Right forelimb (tissue), 1 donor: ENCODE measurements at regions not wholly inside any gene's neighbourhood (a gene's known extent, or its start where the extent isn't known, plus 50 kb on each side); places are given as distances from the start of the nearest gene placed in this dataset.

Experiments used
- DNase-seq: peaks from one replicate; pipeline ENCODE4 v3.0.0-alpha.2; 2018

DNA sequence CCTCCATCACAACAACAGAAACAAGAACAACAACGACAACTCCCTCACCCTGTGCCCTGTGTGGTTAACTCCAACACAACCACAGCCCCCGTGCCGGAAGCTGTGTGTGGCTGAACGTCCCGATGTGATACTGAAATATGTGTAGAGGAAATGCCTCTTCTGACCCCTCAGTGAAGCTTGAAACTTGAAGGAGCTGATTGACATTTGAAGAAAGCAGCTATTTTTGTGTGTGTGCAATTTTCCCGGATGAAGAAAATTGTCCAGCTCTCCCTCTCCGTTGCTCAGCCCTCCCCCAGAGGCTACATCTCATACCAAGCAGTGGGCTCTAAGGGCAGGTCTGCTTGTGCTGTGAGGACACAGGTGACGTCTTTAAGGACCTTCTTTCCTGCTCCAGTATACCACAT is 173.8 kb downstream of the ICOS start:
- DNase-seq = no peak

DNA sequence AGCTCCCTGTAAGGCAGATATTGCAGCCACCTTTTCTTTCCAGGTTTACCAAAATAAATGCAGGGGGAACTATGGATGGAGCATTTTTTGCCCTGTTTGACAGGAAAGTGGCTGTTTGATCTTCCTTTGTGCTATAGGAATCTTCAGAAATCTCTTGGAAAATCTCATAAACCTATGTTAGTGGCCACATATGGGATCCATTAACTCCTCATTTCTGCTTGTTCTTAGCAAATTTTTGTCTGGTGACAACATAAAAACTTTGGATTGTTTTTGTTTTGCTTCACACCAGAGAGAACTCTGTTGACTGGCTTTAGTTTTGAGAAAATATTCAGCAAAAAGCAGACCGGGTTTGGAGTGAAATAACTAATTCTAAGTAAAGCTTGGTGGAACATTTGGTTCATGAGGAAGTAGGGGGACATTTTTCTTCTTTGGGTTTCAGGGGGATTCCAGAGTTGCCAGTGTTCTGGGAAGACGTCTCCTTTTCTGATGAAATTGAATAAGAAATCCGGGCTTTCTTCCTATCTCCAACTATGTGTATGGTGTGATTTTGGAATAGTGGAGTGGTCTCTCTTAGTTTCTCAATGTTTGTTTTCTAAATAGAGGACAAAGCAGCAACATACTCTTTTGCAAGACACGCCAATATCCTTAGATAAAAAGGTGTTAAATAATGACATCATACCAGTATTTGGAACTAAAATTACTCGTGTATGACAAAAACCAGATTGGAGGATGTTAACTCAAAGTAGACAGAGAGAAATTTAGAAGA is 174.4 kb downstream of the ICOS start:
- DNase-seq = no peak

DNA sequence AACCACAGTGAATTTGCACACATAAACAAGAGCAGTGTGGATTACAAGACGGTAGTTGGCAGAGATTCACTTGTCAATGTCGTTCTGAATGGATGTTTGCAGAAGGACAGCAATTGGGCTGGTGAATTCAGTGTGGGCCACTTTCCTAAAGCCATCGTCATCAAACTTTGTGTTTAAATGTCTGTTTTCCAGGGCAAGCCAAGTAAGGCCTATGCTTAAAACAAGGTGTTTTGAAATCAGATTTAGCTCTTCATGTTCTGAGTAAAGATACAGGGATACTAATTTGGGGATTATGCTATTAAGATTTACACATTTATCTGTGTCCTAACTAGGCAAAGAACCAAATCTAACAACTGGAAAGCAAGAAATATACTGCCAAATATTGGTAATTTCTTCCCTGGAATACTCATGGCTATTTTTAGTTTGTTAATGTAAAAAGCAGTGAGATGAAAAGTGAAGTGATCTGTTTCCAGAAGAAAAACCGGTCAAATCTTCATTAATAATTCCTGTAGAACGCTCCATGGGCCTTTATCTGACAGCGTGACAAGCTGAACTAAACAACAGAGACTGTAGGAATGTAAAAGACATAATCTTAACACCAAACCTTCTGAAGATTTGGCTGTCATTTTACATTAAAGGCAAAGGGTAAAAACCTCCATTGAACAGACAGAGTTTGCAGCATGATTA is 175.7 kb downstream of the ICOS start:
- DNase-seq = no peak

DNA sequence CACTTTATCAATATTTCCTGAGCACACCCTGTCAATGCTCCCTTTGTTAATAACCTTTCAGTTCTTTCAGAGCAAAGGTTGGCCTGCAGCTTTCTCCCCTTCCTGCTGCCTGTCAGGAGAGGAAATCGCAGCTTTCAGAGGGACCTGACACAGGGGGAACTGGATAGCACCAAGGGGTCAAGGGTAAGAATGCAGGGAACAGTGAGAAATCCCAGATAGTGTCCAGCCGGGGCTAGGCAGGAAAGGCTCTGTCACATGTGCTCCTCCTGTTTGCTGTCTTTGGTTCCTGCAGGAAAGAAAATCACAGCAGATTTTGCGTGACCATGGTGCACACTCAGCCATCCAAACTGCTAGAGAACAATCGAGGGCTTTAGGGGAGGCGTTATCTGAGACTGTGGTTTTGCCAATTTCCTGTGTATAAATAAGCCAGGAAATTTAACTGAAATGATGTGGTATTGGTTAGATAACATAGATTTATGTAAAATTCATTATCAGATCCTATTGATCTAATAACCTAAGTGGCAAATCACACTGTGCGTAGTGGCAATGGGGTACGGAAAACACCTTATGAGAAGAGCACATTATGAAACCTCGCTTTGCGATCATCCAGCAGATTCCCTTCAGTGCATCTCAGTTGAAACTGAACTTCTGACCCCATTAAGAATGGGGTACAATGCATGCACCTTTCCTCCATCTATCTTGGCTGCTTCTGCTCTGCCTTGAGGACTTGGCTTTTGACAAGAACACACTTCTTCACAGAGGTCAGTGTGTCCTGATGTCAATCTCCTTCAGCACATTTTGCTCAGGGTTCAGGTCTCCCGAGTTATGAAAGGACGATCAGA is 178.0 kb downstream of the ICOS start:
- DNase-seq = no peak

DNA sequence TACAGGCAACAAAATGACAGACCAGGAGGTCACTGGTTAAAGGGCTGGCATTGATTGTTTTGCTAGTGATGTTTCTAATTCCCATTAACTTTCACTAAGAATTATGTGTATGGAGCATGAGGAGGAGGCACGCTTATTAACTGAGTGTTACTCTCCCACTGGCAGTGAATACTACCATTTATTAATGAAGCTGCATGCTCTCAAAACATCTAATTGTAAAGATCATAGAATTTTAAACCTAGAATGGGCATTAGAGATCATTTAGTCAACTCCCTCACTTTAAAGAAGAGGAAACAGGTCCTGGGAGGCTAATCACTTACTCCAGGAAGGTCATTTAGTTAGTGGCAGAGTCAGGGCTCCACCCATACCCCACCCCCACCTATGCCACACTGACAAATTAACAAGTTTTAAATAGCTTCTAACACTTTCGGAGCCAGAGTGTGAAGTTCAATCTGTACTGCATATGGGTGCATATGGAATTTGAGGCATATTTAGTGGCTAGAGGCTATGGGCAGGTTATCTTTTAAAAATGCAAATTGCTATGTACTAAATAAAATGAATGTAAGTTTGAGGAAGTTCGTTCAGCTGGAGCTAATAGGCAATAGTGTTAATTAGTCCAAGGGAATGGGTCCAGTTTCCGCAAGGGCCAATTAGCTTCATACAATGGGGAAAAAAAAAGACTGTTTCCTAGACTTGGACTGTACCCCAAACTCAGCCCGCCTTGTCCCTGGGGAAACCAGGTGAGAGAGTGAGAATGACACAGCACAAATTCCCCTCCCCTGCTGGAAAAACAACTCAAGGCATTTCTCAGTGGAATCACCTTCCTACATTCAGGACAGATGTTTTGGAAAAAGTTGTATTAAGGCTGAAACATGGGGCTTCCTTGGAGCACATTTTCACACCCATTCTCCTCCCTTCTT is 178.8 kb downstream of the ICOS start:
- DNase-seq = no peak

DNA sequence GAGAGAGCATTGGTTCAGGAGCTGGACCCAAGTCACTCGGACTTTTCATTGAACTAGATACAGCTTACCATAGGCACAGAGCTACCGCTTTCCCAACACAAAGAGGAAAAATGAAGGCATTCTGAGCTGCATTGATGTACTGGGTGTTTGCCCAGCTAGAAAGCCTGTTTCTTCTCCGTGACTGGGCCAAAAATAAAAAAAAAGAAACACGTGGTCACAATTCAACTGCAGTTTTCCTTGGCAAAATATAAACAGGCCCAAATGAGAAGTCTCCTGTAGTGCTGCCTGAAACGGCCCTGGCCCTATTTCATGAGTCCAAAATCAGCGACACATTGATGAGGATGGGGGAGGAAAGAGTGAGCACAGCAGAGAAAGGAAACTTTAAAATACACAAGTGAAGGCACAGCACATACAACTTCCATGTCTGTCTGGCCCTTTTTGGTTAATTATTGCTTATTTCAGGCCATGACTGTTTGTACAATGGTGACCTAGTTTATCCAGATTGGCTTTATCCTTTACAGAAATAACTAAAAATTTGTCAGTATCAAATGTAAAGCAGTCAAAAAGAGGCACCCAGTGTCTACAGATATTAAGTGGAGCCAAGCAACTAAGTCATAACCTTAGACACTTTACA is 179.7 kb downstream of the ICOS start:
- peak; percentile 55 for DNase-seq

DNA sequence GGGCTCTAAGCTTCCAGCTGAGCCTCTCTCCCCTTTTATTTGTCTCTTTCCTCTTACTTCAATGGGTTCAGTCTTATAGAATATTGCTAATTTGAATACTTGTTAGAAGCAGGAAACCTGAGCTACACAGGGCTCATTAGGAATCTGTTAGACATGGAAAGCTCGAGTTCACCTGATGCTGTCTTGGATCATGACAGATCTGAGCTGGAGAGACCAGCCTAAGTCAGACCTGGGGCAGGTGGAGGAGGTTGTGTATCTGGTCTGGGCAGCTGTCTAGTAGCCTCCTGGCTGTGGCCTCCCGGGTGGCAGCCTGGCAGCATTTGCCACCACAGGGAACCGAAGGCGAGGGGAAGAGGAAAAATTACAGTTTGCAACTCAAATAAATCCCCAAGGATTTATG is 185.9 kb downstream of the ICOS start:
- DNase-seq = no peak

DNA sequence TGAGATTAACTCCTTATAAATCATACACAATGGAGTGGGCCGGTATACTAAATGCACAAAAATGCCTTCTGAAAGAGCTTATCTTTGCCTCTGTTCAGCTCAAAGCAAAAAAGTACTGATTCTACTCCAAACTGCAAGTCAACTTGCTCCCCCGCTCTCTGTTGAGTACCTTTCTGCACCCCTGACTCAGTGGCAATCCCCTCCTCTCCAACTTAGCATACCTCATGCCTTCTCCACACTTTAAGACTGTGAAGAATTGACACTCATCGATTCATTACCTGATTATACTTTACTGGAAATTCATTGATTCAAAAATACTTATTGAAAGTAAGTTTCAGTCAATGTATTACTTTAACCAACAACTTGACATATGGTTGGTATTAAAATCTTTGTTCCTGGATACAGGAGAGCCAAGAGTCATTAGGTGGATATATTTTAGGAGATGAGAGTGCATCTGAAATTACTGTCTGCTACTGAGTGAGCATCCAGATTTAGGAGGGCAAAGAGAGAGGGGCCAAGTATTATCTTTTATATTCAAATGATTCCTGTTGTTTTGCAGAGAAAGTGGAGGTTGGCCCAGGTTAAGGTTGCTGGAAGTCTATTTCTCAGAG is 187.7 kb downstream of the ICOS start:
- no peak for DNase-seq

DNA sequence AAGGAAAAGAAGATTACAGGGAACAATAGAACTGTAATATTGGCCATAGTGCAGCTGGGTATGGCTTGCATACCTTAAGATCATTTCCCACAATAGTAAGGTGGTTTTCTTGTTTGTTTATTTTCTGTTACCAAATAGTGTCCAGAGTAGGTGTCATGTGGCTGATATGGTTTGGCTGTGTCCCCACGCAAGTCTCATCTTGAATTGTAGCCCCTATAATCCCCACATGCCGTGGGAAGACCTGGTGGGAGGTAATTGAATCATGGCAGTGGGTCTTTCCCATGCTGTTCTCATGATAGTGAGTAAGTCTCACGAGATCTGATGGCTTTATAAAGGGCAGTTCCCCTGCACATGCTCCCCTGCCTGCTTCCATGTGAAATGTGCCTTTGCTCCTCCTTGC is 190.1 kb downstream of the ICOS start:
- DNase-seq = no peak

DNA sequence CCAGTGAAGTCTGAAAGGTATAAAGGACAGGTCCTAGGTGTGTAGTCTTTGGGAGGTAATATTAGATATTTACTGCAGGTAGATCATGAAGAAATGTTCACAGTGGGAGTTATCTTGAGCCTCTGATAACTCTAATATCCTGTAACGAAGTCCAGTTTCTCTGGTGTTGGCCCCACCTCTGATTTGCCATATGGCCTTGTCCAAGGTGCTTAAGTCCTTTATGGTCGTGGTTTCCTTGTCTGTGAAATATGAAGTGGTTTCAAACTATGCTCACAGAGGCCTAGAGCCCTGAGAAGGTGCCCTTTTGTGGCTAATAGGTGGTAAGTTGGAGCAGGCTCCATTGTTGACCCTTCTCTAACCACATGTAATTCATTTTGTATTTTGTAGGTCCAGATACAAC is 190.7 kb downstream of the ICOS start:
- no peak for DNase-seq

DNA sequence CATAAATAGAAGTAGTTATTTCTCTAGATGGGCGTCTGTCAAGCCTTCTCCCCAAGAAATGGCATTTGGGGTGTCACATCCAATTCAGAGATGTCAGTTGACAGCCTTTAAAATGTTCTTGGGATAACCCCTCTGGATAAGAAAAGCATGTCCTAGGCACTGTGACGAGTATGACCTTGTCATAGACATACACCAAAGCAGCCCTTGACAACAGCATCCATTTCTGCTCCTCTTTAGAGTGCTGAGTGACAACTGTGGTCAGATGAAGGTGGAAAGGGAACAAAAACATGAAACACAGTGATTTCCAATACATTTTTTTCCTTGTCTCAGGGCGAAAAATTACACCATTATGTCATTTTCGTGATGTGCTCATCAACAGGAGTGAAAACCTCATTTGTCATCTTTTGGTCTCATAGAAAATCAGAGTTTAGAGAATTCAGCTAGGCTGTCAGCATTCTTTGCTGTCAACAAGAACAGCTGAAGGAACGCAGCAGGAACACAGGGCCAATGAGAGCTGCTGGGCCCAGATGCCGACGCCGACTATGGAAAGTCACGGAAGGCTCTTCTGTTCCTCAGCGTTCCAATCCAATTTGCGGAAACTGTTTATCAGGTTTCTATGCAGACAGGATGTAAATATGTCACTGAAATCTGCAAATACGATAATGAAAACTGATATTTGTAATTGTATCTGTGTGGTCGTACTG is 193.2 kb downstream of the ICOS start:
- DNase-seq = no peak

DNA sequence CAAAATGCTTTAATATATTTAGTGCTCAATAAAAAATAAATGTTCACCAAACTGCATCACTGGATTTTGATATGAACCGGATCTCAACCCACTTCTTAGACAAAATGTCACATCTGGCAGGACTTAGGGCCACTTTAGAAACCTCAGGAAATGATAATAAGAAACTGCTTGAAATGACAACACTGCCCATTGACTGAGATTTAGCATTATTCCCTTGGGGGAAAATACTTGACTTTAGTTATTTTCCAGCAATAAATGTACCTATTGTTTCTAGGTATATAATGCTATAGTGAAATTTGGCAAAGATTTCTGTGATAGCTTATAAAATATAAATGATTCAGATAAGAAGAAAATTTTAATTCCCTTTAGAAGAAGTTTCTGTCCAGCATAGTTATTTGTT is 195.1 kb downstream of the ICOS start:
- no peak for DNase-seq

DNA sequence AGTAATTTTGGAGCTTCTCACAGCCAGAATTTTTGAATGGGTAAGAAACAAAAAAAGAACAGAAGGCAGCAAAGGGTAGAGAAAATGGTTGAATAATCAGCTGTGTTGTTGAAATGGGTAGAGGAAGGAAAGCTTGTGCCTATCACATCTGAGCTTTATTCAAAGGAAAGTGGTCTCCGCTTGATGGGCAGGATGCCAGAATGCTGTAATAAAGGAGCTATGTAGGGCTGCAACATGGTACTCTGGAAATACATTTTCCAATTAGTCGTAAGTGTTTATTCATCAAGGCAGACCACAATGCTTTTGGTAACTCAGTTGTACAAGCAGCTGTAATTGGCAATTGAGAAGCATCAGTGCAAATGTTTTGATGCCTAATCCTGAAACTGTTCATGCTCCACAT is 196.9 kb downstream of the ICOS start:
- no peak for DNase-seq

DNA sequence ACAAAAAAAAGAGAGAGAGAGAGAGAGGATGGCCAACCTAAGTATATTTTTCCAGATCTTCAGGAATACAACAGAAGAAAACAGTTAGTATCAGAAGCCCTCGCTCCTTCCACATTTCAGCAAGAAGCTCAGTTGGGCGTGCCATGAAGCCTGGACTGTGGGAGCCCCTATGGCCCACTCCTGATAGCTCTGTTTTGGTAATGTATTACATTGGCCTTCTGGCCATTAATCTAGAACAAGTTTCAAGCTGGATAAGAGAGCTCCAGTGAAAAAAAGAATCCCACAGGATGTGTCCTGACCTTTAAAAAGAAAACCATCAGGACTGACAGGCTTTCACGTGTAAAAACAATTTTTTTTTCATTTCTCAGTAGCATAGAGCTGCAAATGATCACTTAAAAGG is 197.9 kb downstream of the ICOS start:
- no peak for DNase-seq

DNA sequence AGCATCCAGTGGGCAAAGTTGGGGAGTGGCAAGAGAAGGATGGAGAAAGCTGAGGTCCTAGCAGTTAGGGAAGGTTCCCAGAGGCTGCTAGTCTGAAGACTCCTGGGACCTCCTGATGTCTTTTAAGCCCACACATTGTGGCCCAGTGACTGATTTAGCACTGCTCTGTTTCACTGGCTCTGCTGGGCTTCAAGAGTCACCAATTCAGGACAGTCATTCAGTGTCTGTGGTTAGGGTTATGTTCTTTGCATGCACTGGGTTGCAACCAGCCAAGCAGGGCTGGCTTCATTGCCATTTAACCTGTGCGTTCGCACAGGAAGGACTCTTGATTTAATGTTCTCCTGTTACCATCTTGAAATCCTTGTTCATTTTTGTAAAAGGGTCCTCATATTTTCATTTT is 199.2 kb downstream of the ICOS start:
- DNase-seq = no peak

DNA sequence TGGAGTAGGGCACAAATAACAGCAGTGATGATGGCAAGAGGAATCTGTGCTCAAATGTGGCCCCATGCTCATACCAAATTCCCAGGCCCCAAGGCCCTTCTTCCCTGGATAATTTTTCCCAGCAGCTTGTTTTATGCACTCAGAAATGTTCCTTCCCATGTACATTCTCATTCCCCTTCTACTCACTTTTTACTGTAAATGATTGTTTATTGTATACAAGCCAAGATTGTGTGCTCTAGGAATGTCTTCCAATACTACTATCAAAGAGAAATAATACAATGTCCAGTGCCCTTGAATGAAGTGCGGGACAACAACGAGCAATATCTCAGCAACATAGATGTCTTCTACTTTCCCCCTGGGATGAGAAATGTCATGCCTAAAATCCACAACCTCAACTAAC is 201.6 kb downstream of the ICOS start:
- DNase-seq = no peak

DNA sequence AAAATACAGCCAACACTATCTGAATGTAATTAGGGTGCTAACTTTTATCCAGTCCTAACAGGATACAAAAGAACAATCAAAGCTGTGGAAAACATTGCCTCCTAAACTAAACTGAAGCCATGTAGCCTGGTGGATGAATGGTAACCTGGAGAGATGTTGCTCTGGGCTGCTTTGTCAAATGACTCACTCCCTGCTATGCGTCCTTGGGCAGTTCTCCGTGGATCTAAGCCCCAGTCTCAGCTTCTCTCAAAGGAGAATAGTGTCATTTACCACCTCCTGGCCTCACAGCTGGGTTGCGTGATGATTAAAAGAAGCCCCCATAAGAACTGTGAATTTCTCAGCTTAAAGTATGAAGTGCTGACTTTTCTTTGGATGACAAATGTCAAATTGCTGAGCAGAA is 203.7 kb downstream of the ICOS start:
- DNase-seq = no peak

DNA sequence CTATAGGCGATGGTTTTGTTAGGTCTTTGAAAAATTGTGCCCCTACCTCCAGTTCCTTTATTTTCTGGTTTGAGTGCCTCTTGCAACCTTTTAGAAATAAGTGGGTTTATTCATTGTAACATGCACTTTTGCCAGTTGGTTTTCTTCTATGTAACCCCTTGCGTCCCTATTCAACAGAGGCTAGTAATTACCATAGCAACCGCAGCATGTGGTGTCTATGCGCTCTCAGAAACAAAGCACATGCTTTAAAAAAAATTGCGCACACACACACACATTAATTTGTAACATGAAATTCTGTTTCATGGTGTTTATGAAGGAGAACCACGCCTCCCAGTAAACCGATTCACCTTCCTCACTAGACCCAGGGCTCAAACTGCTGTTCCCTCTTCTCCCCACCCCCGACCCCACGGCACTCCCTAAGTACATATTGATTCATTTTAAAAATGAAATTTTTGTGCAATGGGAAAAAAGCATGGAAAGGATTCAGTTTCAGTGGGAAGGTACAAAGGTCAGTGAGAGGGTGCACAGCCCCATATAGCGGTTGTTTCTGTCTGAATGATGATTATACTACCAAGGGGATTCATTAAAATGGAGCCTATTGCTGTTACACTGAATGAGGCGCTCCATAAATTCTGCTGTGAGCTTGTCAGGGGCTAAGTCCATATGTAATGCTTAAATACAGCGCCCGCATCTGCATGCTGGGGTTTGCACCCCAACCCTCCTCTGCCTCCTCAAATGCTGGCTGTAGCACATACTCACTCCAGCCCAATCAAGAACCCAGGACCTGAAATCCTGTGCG is 206.9 kb downstream of the ICOS start:
- DNase-seq = no peak

DNA sequence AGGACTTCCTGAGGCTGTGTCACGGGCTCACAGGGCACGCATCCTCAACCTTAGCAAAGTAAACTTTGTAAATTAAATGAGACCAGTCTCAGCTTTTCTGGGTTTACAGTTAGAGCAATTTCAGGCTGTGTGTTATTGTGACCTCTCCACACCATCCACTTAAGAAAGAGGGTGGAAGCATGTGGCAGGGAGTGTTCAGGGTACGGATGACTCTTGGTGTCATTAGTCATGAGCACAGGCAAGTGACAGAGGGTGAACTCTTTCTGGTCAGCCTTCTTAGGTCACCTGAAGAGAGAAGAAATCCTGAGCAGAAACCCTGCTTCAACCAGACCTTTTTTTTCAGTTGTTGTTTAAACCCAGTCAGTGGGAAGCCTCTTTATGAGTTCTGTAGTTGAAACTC is 207.9 kb downstream of the ICOS start:
- DNase-seq = no peak

DNA sequence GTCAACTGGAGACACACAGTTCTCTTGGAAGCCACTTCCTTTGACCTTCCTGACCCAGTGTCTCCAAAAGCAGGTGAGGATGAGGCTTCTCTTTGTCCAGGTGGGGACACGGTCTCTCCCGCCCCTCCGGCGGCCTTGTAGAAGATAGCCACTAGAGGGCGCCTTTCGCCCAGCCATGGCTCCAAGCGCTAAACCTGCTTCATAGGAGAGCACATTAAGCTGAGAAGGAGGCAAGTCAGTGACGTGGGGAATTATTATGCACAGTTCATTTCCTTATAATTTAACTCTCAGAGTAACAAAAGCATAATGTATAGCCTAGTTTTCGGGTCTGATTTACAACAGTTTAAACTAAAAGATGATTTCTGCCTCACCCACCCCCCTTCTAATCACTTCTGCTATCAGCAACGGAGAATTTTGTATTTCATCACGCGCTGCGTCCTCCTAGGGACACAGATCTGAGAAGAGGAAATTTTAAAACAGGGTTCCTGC is 208.7 kb downstream of the ICOS start:
- peak; percentile 86 for DNase-seq
